Uterus (tissue), 3 donors: ENCODE measurements at regions not wholly inside any gene's neighbourhood (a gene's known extent, or its start where the extent isn't known, plus 50 kb on each side); places are given as distances from the start of the nearest gene placed in this dataset.

Experiments used
- DNase-seq, 2 donors: peaks; one replicate each; pipeline ENCODE4 v3.0.0-alpha.2; 2019 to 2020
- H3K27ac ChIP-seq, 2 donors: fragments of 200-600 bp; sonication (generic); 1 replicate in 1 of 2; 2 replicates in 1 of 2; pipeline ENCODE4 v1.5.1; 2016 to 2018
- H3K27me3 ChIP-seq, 2 donors: fragments of 200-600 bp; sonication (generic); one replicate each; pipeline ENCODE4 v1.5.1; 2018 to 2019; ENCODE audit warnings: control low read depth in 1 of 2
- H3K36me3 ChIP-seq, 2 donors: fragments of 200-600 bp; sonication (generic); one replicate each; pipeline ENCODE4 v1.5.1; 2019; ENCODE audit warnings: control low read depth in 1 of 2
- H3K4me1 ChIP-seq, 2 donors: fragments of 200-600 bp; sonication (generic); one replicate each; pipeline ENCODE4 v1.5.1; 2018 to 2019; ENCODE audit warnings: control low read depth in 1 of 2
- H3K4me3 ChIP-seq, 2 donors: fragments of 200-600 bp; sonication (generic); 1 replicate in 1 of 2; 2 replicates in 1 of 2; pipeline ENCODE4 v1.5.1; 2018 to 2019; ENCODE audit warnings: mild to moderate bottlenecking in 1 of 2
- H3K9me3 ChIP-seq, 2 donors: fragments of 200-600 bp; sonication (generic); one replicate each; pipeline ENCODE4 v1.5.1; 2019; ENCODE audit warnings: control low read depth in 1 of 2
- CTCF ChIP-seq, 4 experiments: fragments of 200-600 bp in 2 of 4; fragments of 450-650 bp in 2 of 4; sonication (generic) in 2 of 4; IDR thresholded peaks; one replicate each; pipeline ENCODE4 v1.5.1; 2016 to 2019; ENCODE audit warnings: antibody characterized with exemption in 4 of 4, mild to moderate bottlenecking in 2 of 4, moderate library complexity in 1 of 4
- POLR2A ChIP-seq, 2 donors: fragments of 450-650 bp; IDR thresholded peaks; one replicate each; pipeline ENCODE4 v1.6.1; 2016; ENCODE audit warnings: antibody characterized with exemption in 2 of 2, mild to moderate bottlenecking in 1 of 2, moderate library complexity in 1 of 2
- intact Hi-C: fragments of 100-400 bp; cut with DNase I; formaldehyde crosslinking; loops from one replicate; pipeline ENCODE4 v1.15.1; 2023; ENCODE audit warnings: low total_unique reads
- donor health status: DM: yes; HTN: yes; CAD: no.

GRCh38 chr4:53852343-53852742 lies 212.1 kb downstream of the CHIC2 start:
- intact Hi-C loops = no loop called here
- Histone ChIP-seq H3K27ac (no peak overlapping the region), H3K27me3 (no peaks in the 10 kb centered on the region), H3K4me1 (peaks cover 0 to 5% of the 10 kb centered on the region in 2 donors), H3K9me3 (no peaks in the 10 kb centered on the region), H3K4me3 (no peak overlapping the region), H3K36me3 (no peaks in the 10 kb centered on the region)
- DNase-seq = no peak
- TF ChIP-seq CTCF (IDR thresholded peaks at IDR 0.05) (no peak), POLR2A (IDR thresholded peaks at IDR 0.05) (no peak)

GRCh38 chr4:53847965-53848364 lies 216.4 kb downstream of the CHIC2 start:
- peak overlapping the region in 1 of 2 donors; percentile 24 for H3K27ac ChIP-seq
- H3K27me3 ChIP-seq = no peaks in the 10 kb centered on the region
- H3K4me3 ChIP-seq = no peak overlapping the region
- intact Hi-C loops = no loop called here
- DNase-seq = no peak
- H3K9me3 ChIP-seq = no peaks in the 10 kb centered on the region
- TF ChIP-seq POLR2A (IDR thresholded peaks at IDR 0.05) (no peak), CTCF (IDR thresholded peaks at IDR 0.05) (no peak)
- no peaks in the 10 kb centered on the region for H3K4me1 ChIP-seq
- no peaks in the 10 kb centered on the region for H3K36me3 ChIP-seq

GRCh38 chr4:53844551-53844950 lies 219.9 kb downstream of the CHIC2 start:
- H3K4me1 ChIP-seq = no peaks in the 10 kb centered on the region
- intact Hi-C loops = no loop called here
- DNase-seq = no peak
- no peaks in the 10 kb centered on the region for H3K27me3 ChIP-seq
- H3K27ac ChIP-seq = no peak overlapping the region
- no peaks in the 10 kb centered on the region for H3K36me3 ChIP-seq
- TF ChIP-seq POLR2A (IDR thresholded peaks at IDR 0.05) (no peak), CTCF (IDR thresholded peaks at IDR 0.05) (no peak)
- H3K4me3 ChIP-seq = no peak overlapping the region
- H3K9me3 ChIP-seq = no peaks in the 10 kb centered on the region

- Histone ChIP-seq H3K36me3 (no peaks in the 10 kb centered on the region), H3K9me3 (no peaks in the 10 kb centered on the region), H3K27me3 (no peaks in the 10 kb centered on the region), H3K27ac (no peak overlapping the region), H3K4me3 (no peak overlapping the region), H3K4me1 (no peaks in the 10 kb centered on the region)
- TF ChIP-seq CTCF (IDR thresholded peaks at IDR 0.05) (no peak), POLR2A (IDR thresholded peaks at IDR 0.05) (no peak)
- no peak for DNase-seq
- intact Hi-C loops = no loop called here
Measured at GRCh38 chr4:53844133-53844532, 220.3 kb downstream of the CHIC2 start.

GRCh38 chr4:53841711-53842110 lies 222.7 kb downstream of the CHIC2 start:
- no peaks in the 10 kb centered on the region for H3K27me3 ChIP-seq
- H3K4me3 ChIP-seq = no peak overlapping the region
- no peaks in the 10 kb centered on the region for H3K4me1 ChIP-seq
- intact Hi-C loops = no loop called here
- no peak for TF ChIP-seq POLR2A (IDR thresholded peaks at IDR 0.05)
- no peak for TF ChIP-seq CTCF (IDR thresholded peaks at IDR 0.05)
- H3K36me3 ChIP-seq = no peaks in the 10 kb centered on the region
- H3K9me3 ChIP-seq = no peaks in the 10 kb centered on the region
- no peak for DNase-seq
- no peak overlapping the region for H3K27ac ChIP-seq
